ENCODE measurements at regions not wholly inside any gene's neighbourhood (a gene's known extent, or its start where the extent isn't known, plus 50 kb on each side); places are given as distances from the start of the nearest gene placed in this dataset.
"Not testable (repeated sequence)": the region's sequence is repeated elsewhere in the genome, so short reads cannot be mapped to it uniquely, and the experiment has no call there.

DNA sequence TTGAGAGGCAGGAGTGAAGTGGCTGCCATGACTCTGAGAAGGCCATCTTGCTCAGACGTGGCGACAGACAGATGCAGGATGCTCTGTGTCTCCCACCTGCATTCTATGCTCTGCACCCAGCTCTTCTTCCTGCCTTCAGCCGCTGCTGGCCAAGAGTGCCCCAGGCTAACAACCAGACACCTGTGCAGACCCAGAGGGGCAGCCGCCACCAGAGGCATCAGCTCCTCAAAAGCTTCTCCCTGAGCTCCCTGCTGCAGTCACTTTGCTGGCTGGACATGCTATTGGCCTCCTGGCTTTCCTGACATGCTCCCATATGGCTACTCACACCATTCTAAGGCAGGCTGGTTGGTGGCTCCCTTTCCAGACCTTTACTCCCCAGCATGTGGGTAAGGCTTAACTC lies 70.6 kb upstream of the GRB10 start:
- no peak overlapping the region for H3K9ac ChIP-seq (ENCODE audit: low read length)
- no peaks in the 10 kb centered on the region for H3K36me3 ChIP-seq (ENCODE audit: control insufficient read depth, low read depth, low read length)
- H3K27me3 ChIP-seq (ENCODE audit: control insufficient read depth, insufficient read depth, low read length) = no peaks in the 10 kb centered on the region
- H3K4me1 ChIP-seq (ENCODE audit: control insufficient read depth, low read depth, low read length) = no peaks in the 10 kb centered on the region
- H3K9me3 ChIP-seq (ENCODE audit: control insufficient read depth, low read depth, low read length) = no peaks in the 10 kb centered on the region
- H3K27ac ChIP-seq (ENCODE audit: low read length) = no peak overlapping the region
- H3K4me3 ChIP-seq (ENCODE audit: low read length) = no peak overlapping the region

DNA sequence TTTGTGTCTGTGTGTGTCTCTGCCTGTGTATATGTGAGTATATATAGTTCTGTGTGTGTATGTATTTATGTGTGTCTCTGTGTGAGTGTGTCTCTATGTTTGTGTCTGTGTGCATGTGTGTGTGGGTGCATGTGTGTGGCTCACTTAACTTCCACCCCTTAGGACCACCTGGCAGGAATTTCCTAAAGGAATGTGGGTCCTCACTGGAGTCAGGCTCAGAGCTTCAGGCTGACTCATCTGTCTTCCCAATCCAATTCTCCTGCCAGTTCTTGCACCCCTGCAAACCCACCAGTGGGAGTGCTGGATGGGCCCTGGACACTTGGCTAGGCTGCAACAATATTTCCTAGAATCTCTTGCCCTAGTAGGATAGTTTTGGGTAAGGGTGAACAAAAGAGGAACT lies 70.2 kb upstream of the GRB10 start:
- no peaks in the 10 kb centered on the region for H3K9me3 ChIP-seq (ENCODE audit: control insufficient read depth, low read depth, low read length)
- H3K4me3 ChIP-seq (ENCODE audit: low read length) = no peak overlapping the region
- H3K27me3 ChIP-seq (ENCODE audit: control insufficient read depth, insufficient read depth, low read length) = no peaks in the 10 kb centered on the region
- H3K27ac ChIP-seq (ENCODE audit: low read length) = no peak overlapping the region
- H3K36me3 ChIP-seq (ENCODE audit: control insufficient read depth, low read depth, low read length) = no peaks in the 10 kb centered on the region
- H3K9ac ChIP-seq (ENCODE audit: low read length) = no peak overlapping the region
- H3K4me1 ChIP-seq (ENCODE audit: control insufficient read depth, low read depth, low read length) = no peaks in the 10 kb centered on the region

DNA sequence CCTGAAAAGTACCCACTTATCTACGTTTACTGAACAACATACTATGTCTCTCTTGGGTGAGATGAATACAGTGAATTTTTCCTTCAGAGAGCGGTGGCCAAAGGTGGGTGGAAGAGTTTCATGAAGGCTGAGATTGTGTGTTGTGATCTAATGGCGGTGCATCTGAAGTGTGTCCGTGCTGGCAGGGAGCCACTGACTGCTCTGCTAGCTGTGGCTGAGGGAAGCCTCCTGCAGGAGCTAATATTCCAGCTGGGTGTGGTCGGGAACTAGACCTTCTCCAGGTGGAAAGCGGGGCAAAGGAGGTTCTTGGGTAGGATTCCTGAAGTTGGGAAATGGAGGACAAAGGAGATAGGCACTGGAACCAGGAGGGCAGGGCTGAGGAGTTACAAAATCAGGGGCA lies 69.2 kb upstream of the GRB10 start:
- Histone ChIP-seq H3K9ac (ENCODE audit: low read length) (no peak overlapping the region), H3K4me3 (ENCODE audit: low read length) (no peak overlapping the region), H3K36me3 (ENCODE audit: control insufficient read depth, low read depth, low read length) (no peaks in the 10 kb centered on the region), H3K9me3 (ENCODE audit: control insufficient read depth, low read depth, low read length) (no peaks in the 10 kb centered on the region), H3K4me1 (ENCODE audit: control insufficient read depth, low read depth, low read length) (no peaks in the 10 kb centered on the region), H3K27me3 (ENCODE audit: control insufficient read depth, insufficient read depth, low read length) (no peaks in the 10 kb centered on the region), H3K27ac (ENCODE audit: low read length) (no peak overlapping the region)

DNA sequence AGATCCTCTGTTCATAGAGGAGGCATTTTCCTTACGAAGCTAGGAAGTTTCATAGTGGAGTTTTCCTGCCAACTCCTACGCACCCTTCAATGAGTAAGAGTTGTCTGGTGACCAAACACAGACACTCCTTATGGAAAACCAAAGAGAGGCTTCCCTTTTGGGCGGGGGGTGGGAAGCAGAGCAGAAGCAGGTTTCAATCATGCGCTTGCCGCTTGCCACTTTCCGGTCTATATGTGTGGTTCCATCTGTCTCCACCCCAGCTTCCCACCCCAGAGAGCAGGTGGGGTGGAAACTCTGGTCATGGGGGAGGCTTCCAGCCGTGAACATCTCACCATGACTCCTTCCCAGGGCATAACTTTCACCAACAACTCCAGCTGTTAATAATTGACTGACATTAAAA lies 68.8 kb upstream of the GRB10 start:
- no peaks in the 10 kb centered on the region for H3K27me3 ChIP-seq (ENCODE audit: control insufficient read depth, insufficient read depth, low read length)
- no peak overlapping the region for H3K4me3 ChIP-seq (ENCODE audit: low read length)
- no peak overlapping the region for H3K27ac ChIP-seq (ENCODE audit: low read length)
- no peaks in the 10 kb centered on the region for H3K9me3 ChIP-seq (ENCODE audit: control insufficient read depth, low read depth, low read length)
- no peak overlapping the region for H3K9ac ChIP-seq (ENCODE audit: low read length)
- no peaks in the 10 kb centered on the region for H3K4me1 ChIP-seq (ENCODE audit: control insufficient read depth, low read depth, low read length)
- no peaks in the 10 kb centered on the region for H3K36me3 ChIP-seq (ENCODE audit: control insufficient read depth, low read depth, low read length)

DNA sequence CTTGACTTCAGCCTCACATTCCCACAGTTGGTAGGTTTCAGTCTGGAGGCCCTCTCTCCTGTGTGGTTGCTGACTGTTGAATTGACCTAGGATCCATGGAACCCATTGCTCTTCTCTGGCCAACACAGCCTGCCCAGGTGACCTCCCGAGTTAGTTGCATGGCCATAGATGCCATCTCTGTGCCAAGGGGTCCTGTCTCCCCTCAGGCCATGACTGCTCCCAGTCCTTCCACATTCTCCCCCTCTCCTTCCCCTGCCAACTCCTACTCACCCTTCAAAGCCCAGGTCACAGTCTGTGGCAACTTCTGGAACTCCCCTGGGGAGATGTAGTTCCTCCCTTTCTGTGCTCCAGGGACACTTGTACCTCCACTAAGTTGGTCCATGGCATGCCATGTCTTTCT lies 67.3 kb upstream of the GRB10 start:
- Histone ChIP-seq H3K4me1 (ENCODE audit: control insufficient read depth, low read depth, low read length) (no peaks in the 10 kb centered on the region), H3K9me3 (ENCODE audit: control insufficient read depth, low read depth, low read length) (no peaks in the 10 kb centered on the region), H3K36me3 (ENCODE audit: control insufficient read depth, low read depth, low read length) (no peaks in the 10 kb centered on the region), H3K27ac (ENCODE audit: low read length) (no peak overlapping the region), H3K9ac (ENCODE audit: low read length) (no peak overlapping the region), H3K4me3 (ENCODE audit: low read length) (no peak overlapping the region), H3K27me3 (ENCODE audit: control insufficient read depth, insufficient read depth, low read length) (no peaks in the 10 kb centered on the region)

- no peaks in the 10 kb centered on the region for H3K4me1 ChIP-seq (ENCODE audit: control insufficient read depth, low read depth, low read length)
- no peaks in the 10 kb centered on the region for H3K9me3 ChIP-seq (ENCODE audit: control insufficient read depth, low read depth, low read length)
- no peaks in the 10 kb centered on the region for H3K36me3 ChIP-seq (ENCODE audit: control insufficient read depth, low read depth, low read length)
- no peaks in the 10 kb centered on the region for H3K27me3 ChIP-seq (ENCODE audit: control insufficient read depth, insufficient read depth, low read length)
- no peak overlapping the region for H3K4me3 ChIP-seq (ENCODE audit: low read length)
- H3K27ac ChIP-seq (ENCODE audit: low read length) = no peak overlapping the region
- no peak overlapping the region for H3K9ac ChIP-seq (ENCODE audit: low read length)
Observed at GRCh38 chr7:50848203-50848602, 65.5 kb upstream of the GRB10 start.

GRCh38 chr7:50844861-50845260 lies 62.2 kb upstream of the GRB10 start:
- H3K27me3 ChIP-seq (ENCODE audit: control insufficient read depth, insufficient read depth, low read length); H3K4me1 ChIP-seq (ENCODE audit: control insufficient read depth, low read depth, low read length); H3K27ac ChIP-seq (ENCODE audit: low read length); H3K36me3 ChIP-seq (ENCODE audit: control insufficient read depth, low read depth, low read length); H3K4me3 ChIP-seq (ENCODE audit: low read length); H3K9ac ChIP-seq (ENCODE audit: low read length); H3K9me3 ChIP-seq (ENCODE audit: control insufficient read depth, low read depth, low read length): not testable (repeated sequence)

DNA sequence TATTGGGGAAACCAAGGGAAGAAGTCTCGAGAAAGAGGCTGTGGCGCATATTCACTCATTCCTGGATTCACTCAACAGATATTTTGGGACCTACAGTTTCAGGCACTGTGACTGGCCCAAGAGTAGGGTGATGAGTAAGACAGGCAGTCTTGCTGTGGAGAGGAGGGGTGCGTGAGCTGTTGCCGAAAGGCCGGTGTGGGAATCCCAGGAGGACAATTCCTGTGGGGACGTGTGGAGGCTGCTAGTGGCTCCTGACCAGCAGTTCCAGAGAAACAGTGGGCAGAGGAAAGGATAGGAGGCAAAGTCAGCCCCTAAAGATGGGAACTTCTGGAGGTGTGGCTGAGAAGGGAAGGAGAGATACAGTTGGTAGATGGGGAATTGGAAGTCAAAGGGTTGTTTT lies 59.3 kb upstream of the GRB10 start:
- Histone ChIP-seq H3K4me3 (ENCODE audit: low read length) (no peak overlapping the region), H3K4me1 (ENCODE audit: control insufficient read depth, low read depth, low read length) (no peaks in the 10 kb centered on the region), H3K9ac (ENCODE audit: low read length) (no peak overlapping the region), H3K27me3 (ENCODE audit: control insufficient read depth, insufficient read depth, low read length) (no peaks in the 10 kb centered on the region), H3K27ac (ENCODE audit: low read length) (no peak overlapping the region), H3K9me3 (ENCODE audit: control insufficient read depth, low read depth, low read length) (no peaks in the 10 kb centered on the region), H3K36me3 (ENCODE audit: control insufficient read depth, low read depth, low read length) (no peaks in the 10 kb centered on the region)

DNA sequence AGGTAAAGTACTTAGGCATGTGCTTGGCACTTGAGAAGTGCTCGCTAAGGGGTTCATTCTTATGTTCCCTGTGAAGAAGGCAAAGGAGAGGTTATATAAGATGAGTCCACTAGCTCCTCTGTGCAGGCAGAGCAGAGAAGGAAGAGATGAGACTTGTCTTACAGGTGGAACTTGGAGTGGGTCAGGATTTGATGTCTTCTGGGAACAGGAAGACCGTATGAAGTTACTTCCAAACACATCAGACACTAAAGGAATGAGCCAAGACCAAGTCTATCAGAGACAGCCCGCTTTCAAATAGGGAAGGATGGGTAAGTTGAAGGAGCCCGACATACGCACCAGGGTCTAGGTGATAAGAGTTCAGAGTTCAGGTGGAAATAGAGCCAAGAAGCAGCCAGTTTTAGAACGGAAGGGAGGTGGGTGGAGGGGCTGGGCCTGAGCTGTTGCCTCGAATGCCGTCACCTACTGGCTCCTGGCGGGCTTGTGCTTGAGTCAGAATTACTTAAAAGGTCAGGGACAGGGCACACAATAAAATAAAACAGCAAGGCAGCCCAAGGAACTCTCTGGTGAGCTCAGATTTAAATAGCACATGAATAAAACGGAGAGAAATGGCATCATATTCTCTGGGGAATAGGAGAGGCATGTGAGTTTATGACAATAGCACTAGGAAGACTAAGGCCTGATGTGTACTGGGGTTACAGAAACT lies 56.1 kb upstream of the GRB10 start:
- H3K27me3 ChIP-seq (ENCODE audit: control insufficient read depth, insufficient read depth, low read length) = no peaks in the 10 kb centered on the region
- no peak overlapping the region for H3K9ac ChIP-seq (ENCODE audit: low read length)
- no peak overlapping the region for H3K4me3 ChIP-seq (ENCODE audit: low read length)
- H3K27ac ChIP-seq (ENCODE audit: low read length) = no peak overlapping the region
- no peaks in the 10 kb centered on the region for H3K9me3 ChIP-seq (ENCODE audit: control insufficient read depth, low read depth, low read length)
- no peaks in the 10 kb centered on the region for H3K4me1 ChIP-seq (ENCODE audit: control insufficient read depth, low read depth, low read length)
- no peaks in the 10 kb centered on the region for H3K36me3 ChIP-seq (ENCODE audit: control insufficient read depth, low read depth, low read length)

GRCh38 chr7:50837965-50838364 lies 55.3 kb upstream of the GRB10 start:
- Histone ChIP-seq H3K9me3 (ENCODE audit: control insufficient read depth, low read depth, low read length) (no peaks in the 10 kb centered on the region), H3K27me3 (ENCODE audit: control insufficient read depth, insufficient read depth, low read length) (no peaks in the 10 kb centered on the region), H3K36me3 (ENCODE audit: control insufficient read depth, low read depth, low read length) (no peaks in the 10 kb centered on the region), H3K9ac (ENCODE audit: low read length) (no peak overlapping the region), H3K4me3 (ENCODE audit: low read length) (no peak overlapping the region), H3K4me1 (ENCODE audit: control insufficient read depth, low read depth, low read length) (no peaks in the 10 kb centered on the region), H3K27ac (ENCODE audit: low read length) (no peak overlapping the region)

DNA sequence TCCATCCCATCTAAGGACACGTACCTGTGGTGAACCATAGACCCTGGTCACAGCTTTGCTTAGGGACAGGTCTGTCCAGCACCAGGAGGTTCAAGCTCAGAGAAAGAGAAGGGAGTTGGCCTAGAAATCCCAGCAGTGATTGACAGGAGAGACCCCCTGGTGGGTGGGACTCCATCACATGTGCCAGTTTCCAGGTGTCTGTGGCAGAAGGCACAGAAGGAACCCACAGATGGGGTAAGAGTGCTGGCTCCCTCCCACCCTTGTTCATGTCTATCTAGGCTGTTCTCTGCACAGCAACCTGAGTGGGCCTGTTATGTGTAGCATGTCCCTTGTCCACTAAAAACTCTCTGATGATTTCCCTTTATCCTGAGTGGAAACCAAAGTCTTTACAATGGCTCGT lies 54.0 kb upstream of the GRB10 start:
- no peaks in the 10 kb centered on the region for H3K4me1 ChIP-seq (ENCODE audit: control insufficient read depth, low read depth, low read length)

DNA sequence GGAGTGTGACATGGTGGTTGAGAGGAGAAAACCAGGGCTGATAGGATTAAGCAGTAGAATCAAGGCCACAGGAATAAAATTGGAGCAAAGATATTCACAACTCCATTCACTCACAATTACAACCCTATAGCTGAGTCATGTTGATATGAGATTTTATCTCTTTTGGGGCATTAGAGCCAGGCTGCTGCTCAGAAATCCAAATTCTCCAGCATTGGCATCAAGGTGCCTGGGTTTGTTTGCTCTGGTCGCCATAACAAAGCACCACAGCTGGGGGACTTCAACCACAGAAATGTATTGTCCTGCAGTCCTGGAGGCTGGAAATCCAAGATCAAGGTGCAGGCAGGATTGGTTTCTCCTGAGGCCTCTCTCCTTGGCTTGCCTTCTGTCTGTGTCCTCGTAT lies 52.5 kb upstream of the GRB10 start:
- no peaks in the 10 kb centered on the region for H3K27me3 ChIP-seq (ENCODE audit: control insufficient read depth, insufficient read depth, low read length)
- H3K9ac ChIP-seq (ENCODE audit: low read length) = no peak overlapping the region
- H3K36me3 ChIP-seq (ENCODE audit: control insufficient read depth, low read depth, low read length) = no peaks in the 10 kb centered on the region
- no peaks in the 10 kb centered on the region for H3K4me1 ChIP-seq (ENCODE audit: control insufficient read depth, low read depth, low read length)
- H3K27ac ChIP-seq (ENCODE audit: low read length) = no peak overlapping the region
- no peak overlapping the region for H3K4me3 ChIP-seq (ENCODE audit: low read length)
- no peaks in the 10 kb centered on the region for H3K9me3 ChIP-seq (ENCODE audit: control insufficient read depth, low read depth, low read length)

More for the DNA sequence above, 54.0 kb upstream of the GRB10 start:
- Histone ChIP-seq H3K4me3 (ENCODE audit: low read length) (no peak overlapping the region), H3K9ac (ENCODE audit: low read length) (no peak overlapping the region), H3K36me3 (ENCODE audit: control insufficient read depth, low read depth, low read length) (no peaks in the 10 kb centered on the region), H3K27me3 (ENCODE audit: control insufficient read depth, insufficient read depth, low read length) (no peaks in the 10 kb centered on the region), H3K9me3 (ENCODE audit: control insufficient read depth, low read depth, low read length) (no peaks in the 10 kb centered on the region), H3K27ac (ENCODE audit: low read length) (no peak overlapping the region)
